ENCODE measurements at regions not wholly inside any gene's neighbourhood (a gene's known extent, or its start where the extent isn't known, plus 50 kb on each side); places are given as distances from the start of the nearest gene placed in this dataset.

GRCh38 chr11:119910650-119911049 is 181.7 kb upstream of the NECTIN1 start:
- Histone ChIP-seq H3K9me3 (no peaks in the 10 kb centered on the region), H3K4me3 (no peak overlapping the region), H3K4me1 (no peaks in the 10 kb centered on the region), H3K36me3 (no peaks in the 10 kb centered on the region), H3K27me3 (no peaks in the 10 kb centered on the region), H3K27ac (no peak overlapping the region)
- TF ChIP-seq CTCF (IDR thresholded peaks at IDR 0.05): no peak
- no peak for TF ChIP-seq POLR2A (IDR thresholded peaks at IDR 0.05)
- no peak for TF ChIP-seq POLR2AphosphoS5 (IDR thresholded peaks at IDR 0.05; ENCODE audit: insufficient read depth in 1 of 2, low read depth in 1 of 2)
- intact Hi-C loops (cut with DNase I): no loop called here
- DNase-seq (ENCODE audit: extremely low spot score in 2 of 2): no peak

- H3K27me3 ChIP-seq: no peaks in the 10 kb centered on the region
- no peak for TF ChIP-seq POLR2A (IDR thresholded peaks at IDR 0.05)
- TF ChIP-seq POLR2AphosphoS5 (IDR thresholded peaks at IDR 0.05; ENCODE audit: insufficient read depth in 1 of 2, low read depth in 1 of 2): no peak
- no peak for TF ChIP-seq CTCF (IDR thresholded peaks at IDR 0.05)
- intact Hi-C loops (cut with DNase I): no loop called here
Observed at GRCh38 chr11:119910051-119910450, 181.1 kb upstream of the NECTIN1 start.

GRCh38 chr11:119909495-119909894 is 180.5 kb upstream of the NECTIN1 start:
- H3K27ac ChIP-seq: no peak overlapping the region
- DNase-seq (ENCODE audit: extremely low spot score in 2 of 2): no peak
- H3K4me3 ChIP-seq: no peak overlapping the region
- no peaks in the 10 kb centered on the region for H3K36me3 ChIP-seq
- TF ChIP-seq CTCF (IDR thresholded peaks at IDR 0.05) (no peak), POLR2AphosphoS5 (IDR thresholded peaks at IDR 0.05; ENCODE audit: insufficient read depth in 1 of 2, low read depth in 1 of 2) (no peak), POLR2A (IDR thresholded peaks at IDR 0.05) (no peak)
- intact Hi-C loops (cut with DNase I): no loop called here
- no peaks in the 10 kb centered on the region for H3K9me3 ChIP-seq
- no peaks in the 10 kb centered on the region for H3K4me1 ChIP-seq
- H3K27me3 ChIP-seq: no peaks in the 10 kb centered on the region

More at GRCh38 chr11:119910051-119910450, 181.1 kb upstream of the NECTIN1 start:
- Histone ChIP-seq H3K9me3 (no peaks in the 10 kb centered on the region), H3K27ac (no peak overlapping the region), H3K36me3 (no peaks in the 10 kb centered on the region), H3K4me1 (no peaks in the 10 kb centered on the region), H3K4me3 (no peak overlapping the region)
- no peak for DNase-seq (ENCODE audit: extremely low spot score in 2 of 2)

GRCh38 chr11:119909077-119909476 is 180.1 kb upstream of the NECTIN1 start:
- intact Hi-C loops (cut with DNase I): no loop called here
- no peak overlapping the region for H3K27ac ChIP-seq
- H3K9me3 ChIP-seq: no peaks in the 10 kb centered on the region
- H3K4me1 ChIP-seq: no peaks in the 10 kb centered on the region
- TF ChIP-seq POLR2A (IDR thresholded peaks at IDR 0.05) (no peak), CTCF (IDR thresholded peaks at IDR 0.05) (no peak), POLR2AphosphoS5 (IDR thresholded peaks at IDR 0.05; ENCODE audit: insufficient read depth in 1 of 2, low read depth in 1 of 2) (no peak)
- H3K27me3 ChIP-seq: no peaks in the 10 kb centered on the region
- no peaks in the 10 kb centered on the region for H3K36me3 ChIP-seq
- H3K4me3 ChIP-seq: no peak overlapping the region
- no peak for DNase-seq (ENCODE audit: extremely low spot score in 2 of 2)

- TF ChIP-seq CTCF (IDR thresholded peaks at IDR 0.05) (no peak), POLR2AphosphoS5 (IDR thresholded peaks at IDR 0.05; ENCODE audit: insufficient read depth in 1 of 2, low read depth in 1 of 2) (no peak), POLR2A (IDR thresholded peaks at IDR 0.05) (no peak)
- DNase-seq (ENCODE audit: extremely low spot score in 2 of 2): no peak
- Histone ChIP-seq H3K27me3 (no peaks in the 10 kb centered on the region), H3K27ac (no peak overlapping the region), H3K9me3 (no peaks in the 10 kb centered on the region), H3K4me1 (no peaks in the 10 kb centered on the region), H3K4me3 (no peak overlapping the region), H3K36me3 (no peaks in the 10 kb centered on the region)
- intact Hi-C loops (cut with DNase I): no loop called here
Observed at GRCh38 chr11:119908573-119908904, 179.5 kb upstream of the NECTIN1 start.
